GM12878 (cell line): ENCODE measurements at regions not wholly inside any gene's neighbourhood (a gene's known extent, or its start where the extent isn't known, plus 50 kb on each side); places are given as distances from the start of the nearest gene placed in this dataset.

Experiments used
- EZH2 ChIP-seq: IDR thresholded peaks from 2 replicates; pipeline ENCODE4 v1.6.1; 2012; ENCODE audit warnings: low read depth, mild to moderate bottlenecking, control low read depth, inconsistent platforms, low read length, borderline replicate concordance; ENCODE audit not compliant: control insufficient read depth
- PAX8 ChIP-seq: fragments of 450-650 bp; IDR thresholded peaks from 2 replicates; pipeline ENCODE4 v1.6.1; 2017; ENCODE audit warnings: mild to moderate bottlenecking, moderate library complexity
- TARDBP ChIP-seq: IDR thresholded peaks from 2 replicates; pipeline ENCODE4 v1.6.1; 2016; ENCODE audit warnings: borderline replicate concordance

- TF ChIP-seq PAX8 (no peak), TARDBP (no peak), EZH2 (no peak)
Observed at GRCh38 chr1:187044411-187044810, 215.7 kb downstream of the PLA2G4A start.
